Transverse colon (tissue), 4 donors: ENCODE measurements at regions not wholly inside any gene's neighbourhood (a gene's known extent, or its start where the extent isn't known, plus 50 kb on each side); places are given as distances from the start of the nearest gene placed in this dataset.

ENCODE experiments used
- DNase-seq: peaks from one replicate; pipeline ENCODE4 v3.0.0-alpha.2; 2019
- H3K27ac ChIP-seq, 4 donors: fragments of 200-600 bp; sonication (generic); 2 replicates each; pipeline ENCODE4 v1.5.1; 2016 to 2018; ENCODE audit warnings: inconsistent platforms in 4 of 4
- H3K27me3 ChIP-seq: fragments of 200-600 bp; sonication (generic); 2 replicates; pipeline ENCODE4 v1.5.1; 2017; ENCODE audit warnings: inconsistent platforms
- H3K36me3 ChIP-seq, 4 donors: fragments of 200-600 bp; sonication (generic); 2 replicates each; pipeline ENCODE4 v1.5.1; 2017 to 2019; ENCODE audit warnings: inconsistent platforms in 4 of 4
- H3K4me1 ChIP-seq, 4 donors: fragments of 200-600 bp; sonication (generic); 2 replicates each; pipeline ENCODE4 v1.5.1; 2017 to 2020; ENCODE audit warnings: inconsistent platforms in 4 of 4
- H3K4me3 ChIP-seq, 4 donors: fragments of 200-600 bp; sonication (generic); 1 replicate in 1 of 4; 2 replicates in 3 of 4; pipeline versions ENCODE4 v1.5.1 to v1.6.1; 2017 to 2019; ENCODE audit warnings: inconsistent platforms in 4 of 4
- H3K9me3 ChIP-seq, 2 donors: fragments of 200-600 bp; sonication (generic); 2 replicates each; pipeline ENCODE4 v1.5.1; 2017 to 2019; ENCODE audit warnings: inconsistent platforms in 2 of 2
- EP300 ChIP-seq: sonication (generic); formaldehyde crosslinking; IDR thresholded peaks from one replicate; pipeline ENCODE4 v1.6.1; 2017; ENCODE audit warnings: antibody characterized with exemption, low read depth
- POLR2A ChIP-seq: fragments of 450-650 bp; IDR thresholded peaks from one replicate; pipeline ENCODE4 v1.6.1; 2016; ENCODE audit warnings: antibody characterized with exemption, mild to moderate bottlenecking, moderate library complexity
- POLR2AphosphoS5 ChIP-seq, 3 donors: sonication (generic); formaldehyde crosslinking; IDR thresholded peaks; one replicate each; pipeline ENCODE4 v1.6.1; 2016; ENCODE audit warnings: antibody characterized with exemption in 3 of 3
- WGBS, 2 donors: methylation state at CpG; one replicate each; pipeline ENCODE4 v1.1.5; 2018; ENCODE audit warnings: low coverage in 1 of 2; 5-methylcytosine and 5-hydroxymethylcytosine counted together
- in situ Hi-C, 4 donors: fragments of 200-750 bp; cut with MboI; loops; one replicate each; pipeline versions ENCODE4 v1.15.0 to v1.15.1; 2017; ENCODE audit warnings: low sequenced_read_pairs in 3 of 4, low pct_ligation_motif_present in 1 of 4, low pct_unique_long_range_greater_than_20kb in 1 of 4
- intact Hi-C: fragments of 100-400 bp; cut with DNase I; formaldehyde crosslinking; loops from one replicate; pipeline ENCODE4 v1.15.1; 2023; ENCODE audit warnings: low total_unique reads
- TF ChIP-seq, protein P1 (sequence below), 5 experiments: fragments of 200-600 bp in 3 of 5; fragments of 450-650 bp in 2 of 5; sonication (generic) in 3 of 5; IDR thresholded peaks; 1 replicate in 2 of 5; 2 replicates in 3 of 5; pipeline ENCODE4 v1.5.1; 2016 to 2017; ENCODE audit warnings: antibody characterized with exemption in 5 of 5, inconsistent platforms in 3 of 5, mild to moderate bottlenecking in 2 of 5, moderate library complexity in 1 of 5

DNA sequence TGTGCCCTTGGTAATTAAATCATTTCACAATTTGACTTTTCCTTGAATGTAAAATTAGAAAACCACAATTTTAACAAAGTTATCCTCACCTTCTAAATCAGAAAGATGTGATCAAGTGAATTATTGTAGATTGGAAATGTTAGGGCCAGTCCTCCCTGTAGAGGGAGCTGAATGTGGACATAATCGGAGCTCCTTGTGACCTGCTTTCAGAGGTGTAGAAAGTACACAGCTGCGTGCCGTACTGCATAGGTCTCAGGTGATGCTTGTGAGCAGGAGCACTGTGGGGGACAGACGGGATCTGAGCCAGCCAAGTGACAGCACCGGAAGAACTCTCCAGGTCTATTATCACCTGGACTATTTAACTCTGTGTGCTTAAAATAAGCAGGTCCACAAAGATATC lies 338.0 kb downstream of the AASDHPPT start:
- DNase-seq = no peak
- intact Hi-C loops = no loop called here

DNA sequence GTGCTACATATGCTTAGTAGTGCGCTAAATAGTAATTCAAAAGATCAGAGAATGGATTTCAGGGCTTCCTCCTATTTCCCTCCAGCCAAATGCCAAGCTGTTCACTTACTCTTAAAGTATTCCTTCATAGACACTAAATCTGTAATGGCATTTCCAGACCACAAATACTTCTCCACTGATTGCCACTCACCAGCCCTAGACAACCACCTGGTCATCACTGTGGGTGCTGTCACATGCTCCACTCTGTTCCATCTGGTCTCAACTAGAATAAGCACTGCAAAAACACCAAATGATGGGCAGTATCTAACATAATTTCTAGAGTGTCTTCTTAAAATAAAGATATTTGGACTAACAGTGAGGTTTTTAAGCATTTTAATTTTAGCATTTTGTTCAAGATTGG lies 341.3 kb downstream of the AASDHPPT start:
- no peak for DNase-seq
- Histone ChIP-seq H3K27ac (no peak overlapping the region), H3K4me1 (no peaks in the 10 kb centered on the region), H3K9me3 (peaks cover 0 to 3% of the 10 kb centered on the region in 2 donors), H3K36me3 (no peaks in the 10 kb centered on the region), H3K4me3 (no peak overlapping the region), H3K27me3 (no peaks in the 10 kb centered on the region)
- WGBS, 2 donors = 79 to 100% methylated on average over 1 of the region's 1 CpG
- TF ChIP-seq, protein P1, sequence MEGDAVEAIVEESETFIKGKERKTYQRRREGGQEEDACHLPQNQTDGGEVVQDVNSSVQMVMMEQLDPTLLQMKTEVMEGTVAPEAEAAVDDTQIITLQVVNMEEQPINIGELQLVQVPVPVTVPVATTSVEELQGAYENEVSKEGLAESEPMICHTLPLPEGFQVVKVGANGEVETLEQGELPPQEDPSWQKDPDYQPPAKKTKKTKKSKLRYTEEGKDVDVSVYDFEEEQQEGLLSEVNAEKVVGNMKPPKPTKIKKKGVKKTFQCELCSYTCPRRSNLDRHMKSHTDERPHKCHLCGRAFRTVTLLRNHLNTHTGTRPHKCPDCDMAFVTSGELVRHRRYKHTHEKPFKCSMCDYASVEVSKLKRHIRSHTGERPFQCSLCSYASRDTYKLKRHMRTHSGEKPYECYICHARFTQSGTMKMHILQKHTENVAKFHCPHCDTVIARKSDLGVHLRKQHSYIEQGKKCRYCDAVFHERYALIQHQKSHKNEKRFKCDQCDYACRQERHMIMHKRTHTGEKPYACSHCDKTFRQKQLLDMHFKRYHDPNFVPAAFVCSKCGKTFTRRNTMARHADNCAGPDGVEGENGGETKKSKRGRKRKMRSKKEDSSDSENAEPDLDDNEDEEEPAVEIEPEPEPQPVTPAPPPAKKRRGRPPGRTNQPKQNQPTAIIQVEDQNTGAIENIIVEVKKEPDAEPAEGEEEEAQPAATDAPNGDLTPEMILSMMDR (IDR thresholded peaks at IDR 0.05) = no peak
- TF ChIP-seq POLR2A = no peak
- TF ChIP-seq POLR2AphosphoS5 (IDR thresholded peaks at IDR 0.05) = no peak
- TF ChIP-seq EP300 = no peak
- in situ Hi-C loops (no loop called here), intact Hi-C loops (no loop called here)

More for the DNA sequence above, 338.0 kb downstream of the AASDHPPT start:
- Histone ChIP-seq H3K36me3 (no peaks in the 10 kb centered on the region), H3K9me3 (peaks cover 0 to 3% of the 10 kb centered on the region in 2 donors), H3K27ac (no peak overlapping the region), H3K27me3 (no peaks in the 10 kb centered on the region), H3K4me1 (no peaks in the 10 kb centered on the region), H3K4me3 (no peak overlapping the region)
- whole genome bisulfite sequencing, 2 donors = 82 to 88% methylated on average over 3 to 5 of the region's 5 CpGs
- TF ChIP-seq POLR2A (no peak), EP300 (no peak)
- in situ Hi-C loops = no loop called here

DNA sequence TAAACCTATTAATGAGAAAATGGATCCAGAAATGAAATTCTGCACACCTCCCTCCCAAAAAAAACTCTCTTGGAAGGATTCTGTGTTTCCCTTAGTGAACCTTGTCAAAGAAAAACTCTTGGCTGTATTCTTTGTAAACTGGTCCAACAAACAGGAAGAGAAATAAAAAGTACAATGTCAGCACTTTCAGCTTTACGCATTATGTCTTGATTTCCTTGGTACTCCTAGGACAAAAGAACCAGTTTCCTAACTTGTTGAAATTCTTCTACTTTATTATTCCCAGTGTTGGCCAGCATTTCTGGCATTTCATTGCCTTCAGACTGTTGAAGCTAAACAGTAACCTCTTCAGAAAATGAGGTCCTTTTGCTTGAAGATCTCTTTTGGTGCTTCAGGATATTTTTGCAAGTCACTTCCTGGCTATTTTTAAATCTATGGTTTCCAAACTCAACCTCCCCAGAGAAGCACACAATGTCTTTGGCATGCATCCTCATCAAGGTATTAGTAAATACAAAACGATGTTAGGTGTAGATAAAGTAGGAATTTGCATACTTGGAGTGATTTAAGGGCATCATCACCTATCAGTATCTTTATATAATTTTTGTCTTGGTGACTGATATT lies 342.7 kb downstream of the AASDHPPT start:
- no peaks in the 10 kb centered on the region for H3K27me3 ChIP-seq
- intact Hi-C loops = no loop called here
- H3K4me1 ChIP-seq = no peaks in the 10 kb centered on the region
- 72 to 77% methylated on average over 2 of the region's 2 CpGs for WGBS, 2 donors
- H3K9me3 ChIP-seq = peaks cover 0 to 3% of the 10 kb centered on the region in 2 donors
- H3K4me3 ChIP-seq = no peak overlapping the region
- no peaks in the 10 kb centered on the region for H3K36me3 ChIP-seq
- no peak for DNase-seq
- no peak overlapping the region for H3K27ac ChIP-seq
- TF ChIP-seq POLR2AphosphoS5 (IDR thresholded peaks at IDR 0.05) (no peak), POLR2A (no peak), EP300 (no peak)
- TF ChIP-seq, protein P1 (IDR thresholded peaks at IDR 0.05) = no peak
- in situ Hi-C loops = no loop called here

DNA sequence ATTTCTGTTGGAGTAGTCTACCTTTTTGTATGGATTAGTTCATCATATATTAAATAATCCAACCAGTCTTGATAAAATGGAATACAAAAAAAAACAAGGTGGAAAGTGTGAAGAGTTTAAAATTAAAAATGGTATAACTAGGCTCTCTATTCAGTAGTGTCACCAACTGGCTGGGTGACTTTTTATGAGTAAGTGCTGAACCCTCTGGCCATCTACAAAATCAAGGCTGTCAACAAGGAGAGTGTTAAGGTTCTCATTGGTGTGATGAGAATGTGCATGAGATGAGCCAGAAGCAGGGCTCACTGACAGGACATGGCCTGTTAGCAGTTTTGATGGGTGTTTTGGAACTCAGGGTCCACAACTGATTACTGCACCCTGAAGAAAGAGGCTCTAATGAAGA lies 343.2 kb downstream of the AASDHPPT start:
- Histone ChIP-seq H3K27ac (no peak overlapping the region), H3K4me1 (no peaks in the 10 kb centered on the region), H3K36me3 (no peaks in the 10 kb centered on the region), H3K9me3 (peaks cover 0 to 3% of the 10 kb centered on the region in 2 donors), H3K27me3 (no peaks in the 10 kb centered on the region), H3K4me3 (no peak overlapping the region)
- intact Hi-C loops (no loop called here), in situ Hi-C loops (no loop called here)
- no peak for TF ChIP-seq POLR2AphosphoS5 (IDR thresholded peaks at IDR 0.05)
- TF ChIP-seq, protein P1 (IDR thresholded peaks at IDR 0.05) = no peak
- no peak for TF ChIP-seq POLR2A
- TF ChIP-seq EP300 = no peak
- DNase-seq = no peak
